ENCODE measurements at regions not wholly inside any gene's neighbourhood (a gene's known extent, or its start where the extent isn't known, plus 50 kb on each side); places are given as distances from the start of the nearest gene placed in this dataset.

- no peaks in the 10 kb centered on the region for H3K79me1 ChIP-seq (ENCODE audit: low read depth in 1 of 2, low read length in 2 of 2)
- DNase-seq (no peak), ATAC-seq (ENCODE audit: low read depth) (no peak)
- no peak overlapping the region for H2BK15ac ChIP-seq (ENCODE audit: low read depth, low read length)
- no peak overlapping the region for H3K9ac ChIP-seq (ENCODE audit: low read depth, low read length)
- H4K20me1 ChIP-seq (ENCODE audit: insufficient read depth, low read length), result no peaks in the 10 kb centered on the region
- H3K14ac ChIP-seq (replicated peaks; ENCODE audit: low read depth, low read length), result no peak overlapping the region
- CTCF ChIA-PET, result no interaction called here
- H2AFZ ChIP-seq (replicated peaks; ENCODE audit: low read length, poor library complexity), result no peak overlapping the region
- dilution Hi-C loops (cut with HindIII; ENCODE audit: low sequenced_read_pairs, unreplicated experiment), result no loop called here
- H2AK9ac ChIP-seq (replicated peaks; ENCODE audit: low read depth, low read length, poor library complexity), result no peak overlapping the region
- no peak overlapping the region for H4K8ac ChIP-seq (ENCODE audit: low read depth in 2 of 2, low read length in 2 of 2)
- in situ Hi-C loops (cut with MboI; ENCODE audit: low sequenced_read_pairs), result no loop called here
- no peak overlapping the region for H3K27ac ChIP-seq (ENCODE audit: insufficient read depth, low read length)
- H3K36me3 ChIP-seq (ENCODE audit: control insufficient read depth, insufficient read depth, low read length), result no peaks in the 10 kb centered on the region
- H3K4me3 ChIP-seq (ENCODE audit: insufficient read depth, low read depth, low read length), result no peak overlapping the region
- no peak overlapping the region for H3K4ac ChIP-seq (ENCODE audit: low read depth, low read length)
- TF ChIP-seq NFE2L2 (IDR thresholded peaks at IDR 0.05; ENCODE audit: low read depth, low read length) (no peak), BHLHE40 (IDR thresholded peaks at IDR 0.05; ENCODE audit: low read depth, low read length) (no peak), RFX5 (IDR thresholded peaks at IDR 0.05; ENCODE audit: low read depth, low read length) (no peak), MXI1 (IDR thresholded peaks at IDR 0.05; ENCODE audit: borderline replicate concordance, low read depth, low read length) (no peak), ELK1 (IDR thresholded peaks at IDR 0.05; ENCODE audit: borderline replicate concordance, low read depth, low read length) (no peak), SMC3 (IDR thresholded peaks at IDR 0.05; ENCODE audit: low read depth, low read length) (no peak), RCOR1 (IDR thresholded peaks at IDR 0.05; ENCODE audit: insufficient replicate concordance, low read length) (no peak), CTCF (conservative IDR thresholded peaks at IDR 0.05; ENCODE audit: low read depth, low read length) (no peak), FOS (IDR thresholded peaks at IDR 0.05; ENCODE audit: low read depth, low read length) (no peak), CEBPB (IDR thresholded peaks at IDR 0.05; ENCODE audit: low read depth, low read length) (no peak), RAD21 (IDR thresholded peaks at IDR 0.05; ENCODE audit: low read length) (no peak), MAZ (IDR thresholded peaks at IDR 0.05; ENCODE audit: borderline replicate concordance, low read depth, low read length) (no peak), POLR2A (IDR thresholded peaks at IDR 0.05; ENCODE audit: low read depth, low read length) (no peak), CHD1 (IDR thresholded peaks at IDR 0.05; ENCODE audit: low read depth, low read length) (no peak), MAFK (IDR thresholded peaks at IDR 0.05; ENCODE audit: low read depth, low read length) (no peak)
- TF ChIP-seq, protein P1, sequence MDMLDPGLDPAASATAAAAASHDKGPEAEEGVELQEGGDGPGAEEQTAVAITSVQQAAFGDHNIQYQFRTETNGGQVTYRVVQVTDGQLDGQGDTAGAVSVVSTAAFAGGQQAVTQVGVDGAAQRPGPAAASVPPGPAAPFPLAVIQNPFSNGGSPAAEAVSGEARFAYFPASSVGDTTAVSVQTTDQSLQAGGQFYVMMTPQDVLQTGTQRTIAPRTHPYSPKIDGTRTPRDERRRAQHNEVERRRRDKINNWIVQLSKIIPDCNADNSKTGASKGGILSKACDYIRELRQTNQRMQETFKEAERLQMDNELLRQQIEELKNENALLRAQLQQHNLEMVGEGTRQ (IDR thresholded peaks at IDR 0.05; ENCODE audit: low read depth, low read length), result no peak
- H3K9me3 ChIP-seq (ENCODE audit: control insufficient read depth, insufficient read depth, low read length), result peaks cover 3% of the 10 kb centered on the region; the same call in 1 of the 2 replicates
- H2AK5ac ChIP-seq (ENCODE audit: low read depth, low read length), result no peak overlapping the region
- no peak overlapping the region for H2BK5ac ChIP-seq (ENCODE audit: low read depth, low read length, poor library complexity, severe bottlenecking)
- no peak overlapping the region for H2BK120ac ChIP-seq (ENCODE audit: low read depth, low read length)
- POLR2A ChIA-PET (ENCODE audit: unreplicated experiment), result no interaction called here
- no peaks in the 10 kb centered on the region for H3K27me3 ChIP-seq (ENCODE audit: control insufficient read depth, insufficient read depth, low read length)
- no CpG with 5 or more reads among the region's 3 CpGs for WGBS, 2 experiments (ENCODE audit: extremely low coverage in 2 of 2, insufficient read length in 1 of 2)
- intact Hi-C loops (cut with micrococcal nuclease), result no loop called here
- no peak overlapping the region for H3K23ac ChIP-seq (ENCODE audit: low read depth, low read length)
- no peak overlapping the region for H3K56ac ChIP-seq (ENCODE audit: extremely low read depth, insufficient read depth, low read length)
- no peak overlapping the region for H2BK20ac ChIP-seq (ENCODE audit: low read depth, low read length)
- H4K91ac ChIP-seq (ENCODE audit: insufficient read depth, low read depth, low read length), result no peak overlapping the region
- H3K9me1 ChIP-seq (ENCODE audit: insufficient read depth, low read length), result no peaks in the 10 kb centered on the region
- H4K5ac ChIP-seq (ENCODE audit: low read depth, low read length), result no peak overlapping the region
- H3K4me2 ChIP-seq (ENCODE audit: low read depth, low read length), result no peak overlapping the region
- no peaks in the 10 kb centered on the region for H3K4me1 ChIP-seq (ENCODE audit: control insufficient read depth, insufficient read depth, low read length)
- no TSS peak for BruUV-seq (replicated peaks)
- no peak overlapping the region for H3K18ac ChIP-seq (ENCODE audit: low read depth, low read length)
Observed at GRCh38 chr13:90039516-90039915, 1308.0 kb upstream of the MIR17HG start.

All from IMR-90 (cell line).